K562 (cell line): ENCODE measurements at regions not wholly inside any gene's neighbourhood (a gene's known extent, or its start where the extent isn't known, plus 50 kb on each side); places are given as distances from the start of the nearest gene placed in this dataset.

Experiments
- ATAC-seq: fragments of 200-7000 bp; cut with Tn5 transposase; 3 replicates; pipeline ENCODE4 v1.9.1; 2020; ENCODE audit warnings: moderate library complexity
- BruUV-seq: library from RNA; stranded (reverse); fragments of 400-500 nt; replicated peaks from 2 replicates; lab custom pipeline; 2021; lab: Mats Ljungman, UMichigan
- CTCF ChIA-PET: fragments of 300-600 bp; formaldehyde crosslinking; extraction: SDS; loops from one replicate; lab custom pipeline; 2021; ENCODE audit warnings: low intra/inter-chr PET ratio; lab: Yijun Ruan, JAX
- POLR2A ChIA-PET: fragments of 300-600, 350-650 bp; sonication (Branson Sonifier 250); formaldehyde crosslinking; extraction: SDS; loops from one replicate; lab custom pipeline; 2021; ENCODE audit warnings: antibody characterized with exemption, inconsistent platforms; lab: Yijun Ruan, JAX
- DNase-seq, 4 experiments: peaks; one replicate each; pipeline versions ENCODE4 v3.0.0 to v3.0.0-alpha.2; 2011 to 2018; ENCODE audit warnings: low spot score in 3 of 4, mixed read lengths in 3 of 4; ENCODE audit errors: extremely low read depth in 1 of 4
- FAIRE-seq: peaks from 2 replicates; lab custom pipeline; 2011; peaks lifted over from hg19 to GRCh38; lab: Jason Lieb, UNC
- H2AFZ ChIP-seq: 2 replicates; pipeline ENCODE4 v1.6.0; 2011; ENCODE audit warnings: low read depth, low read length, control low read depth, inconsistent platforms
- H3K27ac ChIP-seq: fragments of 200-600 bp; 3 replicates; pipeline ENCODE4 v1.8.0; 2011; ENCODE audit warnings: low read depth, mild to moderate bottlenecking, control low read depth, inconsistent platforms, low read length, moderate library complexity, mixed read lengths; ENCODE audit errors: extremely low read depth
- H3K27me3 ChIP-seq, 2 experiments: fragments of 300-600 bp in 1 of 2; 2 replicates in 1 of 2; 3 replicates in 1 of 2; pipeline versions ENCODE4 v1.6.0 to v1.8.0; 2011; ENCODE audit warnings: inconsistent platforms in 2 of 2, low read length in 2 of 2, mild to moderate bottlenecking in 1 of 2, mixed read lengths in 1 of 2, moderate library complexity in 1 of 2; ENCODE audit not compliant: control insufficient read depth in 2 of 2, insufficient read depth in 2 of 2
- H3K36me3 ChIP-seq: fragments of 300-600 bp; 3 replicates; pipeline ENCODE4 v1.8.0; 2011; ENCODE audit warnings: mild to moderate bottlenecking, low read length, inconsistent platforms; ENCODE audit not compliant: control insufficient read depth, insufficient read depth
- H3K4me1 ChIP-seq, 2 experiments: fragments of 200-600 bp in 1 of 2; replicated peaks in 1 of 2; 2 replicates in 1 of 2; 3 replicates in 1 of 2; pipeline versions ENCODE4 v1.5.1 to v1.8.0; 2011; ENCODE audit warnings: inconsistent platforms in 2 of 2, low read length in 2 of 2, mild to moderate bottlenecking in 1 of 2, mixed read lengths in 1 of 2, moderate library complexity in 1 of 2; ENCODE audit not compliant: control insufficient read depth in 2 of 2, insufficient read depth in 2 of 2
- H3K4me2 ChIP-seq: 2 replicates; pipeline ENCODE4 v1.6.1; 2011; ENCODE audit warnings: low read length, control low read depth, inconsistent platforms, mixed read lengths; ENCODE audit not compliant: insufficient read depth
- H3K4me3 ChIP-seq: fragments of 200-600 bp; sonication (generic), shearing (Covaris generic); 2 replicates; pipeline ENCODE4 v1.5.1; 2016; ENCODE audit warnings: control low read depth, inconsistent platforms
- H3K79me2 ChIP-seq: fragments of 200-600 bp; 3 replicates; pipeline ENCODE4 v1.8.0; 2011; ENCODE audit warnings: low read length, inconsistent platforms; ENCODE audit not compliant: control insufficient read depth, insufficient read depth
- H3K9ac ChIP-seq, 2 experiments: 2 replicates each; pipeline versions ENCODE4 v1.6.0 to v1.6.1; 2011; ENCODE audit warnings: low read depth in 2 of 2, low read length in 2 of 2, control low read depth in 1 of 2, inconsistent platforms in 1 of 2, mild to moderate bottlenecking in 1 of 2, mixed read lengths in 1 of 2; ENCODE audit not compliant: insufficient read depth in 1 of 2
- H3K9me1 ChIP-seq: one replicate; pipeline ENCODE4 v1.6.0; 2011; ENCODE audit warnings: inconsistent platforms, mild to moderate bottlenecking, low read length, moderate library complexity; ENCODE audit not compliant: control insufficient read depth, insufficient read depth
- H3K9me3 ChIP-seq: replicated peaks from 2 replicates; pipeline ENCODE4 v1.5.1; 2011; ENCODE audit warnings: low read depth, low read length, inconsistent platforms; ENCODE audit not compliant: control insufficient read depth, insufficient read depth
- H4K20me1 ChIP-seq: replicated peaks from 2 replicates; pipeline ENCODE4 v1.6.1; 2011; ENCODE audit warnings: low read length, inconsistent platforms, mixed read lengths; ENCODE audit not compliant: control insufficient read depth, insufficient read depth
- E4F1 ChIP-seq: fragments of 250-450 bp; sonication (Bioruptor Pico); IDR thresholded peaks from 2 replicates; pipeline ENCODE4 v1.5.0; 2021; ENCODE audit warnings: mild to moderate bottlenecking, borderline replicate concordance
- RCOR1 ChIP-seq, 2 experiments: IDR thresholded peaks; 2 replicates each; pipeline ENCODE4 v1.6.1; 2012; ENCODE audit warnings: low read depth in 2 of 2, low read length in 2 of 2, borderline replicate concordance in 1 of 2, improper control_type of control experiment in 1 of 2
- SMARCA5 ChIP-seq: fragments of 450-650 bp; IDR thresholded peaks from 2 replicates; pipeline ENCODE4 v1.6.1; 2016
- ZNF197 ChIP-seq: fragments of 200-800 bp; sonication (Bioruptor generic); IDR thresholded peaks from 2 replicates; pipeline ENCODE4 v1.6.1; 2016; ENCODE audit warnings: low read depth, missing genetic modification characterization, missing compliant biosample characterization
- WGBS: fragments of 100-300 bp; shearing (Covaris generic); methylation state at CpG from one replicate; pipeline ENCODE4 v1.1.6; 2016; ENCODE audit warnings: low coverage, mixed read lengths; ENCODE audit not compliant: insufficient coverage; ENCODE audit errors: missing lambda C conversion rate; 5-methylcytosine and 5-hydroxymethylcytosine counted together
- in situ Hi-C: fragments of 300-500 bp; cut with MboI; formaldehyde crosslinking; loops from 4 replicates; pipeline ENCODE4 v1.15.0; 2018; ENCODE audit warnings: inconsistent platforms, mixed read lengths
- intact Hi-C: fragments of 100-400 bp; cut with micrococcal nuclease; formaldehyde crosslinking; loops from 2 replicates; pipeline ENCODE4 v1.14.2; 2022
- TF ChIP-seq, protein P1 (sequence below): fragments of 450-650 bp; formaldehyde crosslinking; IDR thresholded peaks from 2 replicates; pipeline ENCODE4 v1.4.0; 2020; ENCODE audit warnings: mild to moderate bottlenecking
- TF ChIP-seq, protein P2 (sequence below): sonication (generic); formaldehyde crosslinking; IDR thresholded peaks from 2 replicates; pipeline ENCODE4 v1.8.1; 2023; ENCODE audit warnings: missing genetic modification reagents, mild to moderate bottlenecking, borderline replicate concordance

DNA sequence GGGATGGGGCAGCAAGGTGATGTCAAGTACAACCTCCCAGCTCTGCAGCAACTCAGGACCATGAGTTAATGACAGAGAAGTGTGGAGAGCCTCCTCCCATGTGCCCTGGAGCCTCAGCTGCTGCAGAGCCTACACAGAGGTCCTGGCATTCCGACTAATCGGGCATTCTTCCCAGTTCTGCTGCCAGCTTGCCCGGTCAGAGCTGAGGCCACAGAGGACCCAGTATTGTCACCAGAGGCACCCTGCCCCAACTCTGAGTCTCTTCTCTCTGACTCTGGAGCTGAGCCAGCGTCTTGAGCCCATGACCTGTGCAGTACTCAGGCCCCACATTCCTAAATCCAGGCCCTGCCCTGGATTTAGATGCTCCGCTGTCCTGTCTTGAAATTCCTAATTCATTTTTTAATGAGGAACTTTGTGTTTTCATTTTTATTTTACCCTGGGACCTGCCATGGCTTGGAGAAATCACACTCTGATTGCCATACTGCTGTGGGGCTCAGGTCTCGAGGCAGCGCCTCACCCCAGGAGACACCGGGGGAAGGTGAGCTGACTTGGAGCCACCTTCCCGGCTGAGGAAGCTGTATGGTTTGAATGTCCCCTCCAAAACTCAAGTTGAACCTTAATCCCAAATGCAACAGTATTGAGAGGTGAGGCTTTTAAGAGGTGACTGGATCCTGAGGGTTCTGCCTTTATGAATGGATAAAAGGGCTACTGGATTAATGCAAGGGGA lies 144.9 kb upstream of the ZNF507 start:
- H3K9ac ChIP-seq = no peak overlapping the region
- TF ChIP-seq, protein P1, sequence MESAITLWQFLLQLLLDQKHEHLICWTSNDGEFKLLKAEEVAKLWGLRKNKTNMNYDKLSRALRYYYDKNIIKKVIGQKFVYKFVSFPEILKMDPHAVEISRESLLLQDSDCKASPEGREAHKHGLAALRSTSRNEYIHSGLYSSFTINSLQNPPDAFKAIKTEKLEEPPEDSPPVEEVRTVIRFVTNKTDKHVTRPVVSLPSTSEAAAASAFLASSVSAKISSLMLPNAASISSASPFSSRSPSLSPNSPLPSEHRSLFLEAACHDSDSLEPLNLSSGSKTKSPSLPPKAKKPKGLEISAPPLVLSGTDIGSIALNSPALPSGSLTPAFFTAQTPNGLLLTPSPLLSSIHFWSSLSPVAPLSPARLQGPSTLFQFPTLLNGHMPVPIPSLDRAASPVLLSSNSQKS = no peak
- no peak for TF ChIP-seq SMARCA5
- no peaks in the 10 kb centered on the region for H3K79me2 ChIP-seq
- no peaks in the 10 kb centered on the region for H3K36me3 ChIP-seq
- ChIA-PET CTCF (no interaction called here), POLR2A (interaction anchor here (0.7 kb wide), 1 partner anchor 15 kb away, joined by 3 read pairs; no protein-coding TSS in a partner anchor)
- ATAC-seq (no peak), FAIRE-seq (no peak), DNase-seq (no peak)
- no peaks in the 10 kb centered on the region for H3K4me1 ChIP-seq
- BruUV-seq = no TSS peak
- H2AFZ ChIP-seq = no peak overlapping the region
- WGBS = 0% methylated on average over 9 of the region's 9 CpGs
- H3K4me3 ChIP-seq = no peak overlapping the region
- H4K20me1 ChIP-seq = no peaks in the 10 kb centered on the region
- peaks cover 4% of the 10 kb centered on the region for H3K9me1 ChIP-seq
- no peak overlapping the region for H3K4me2 ChIP-seq
- in situ Hi-C loops (no loop called here), intact Hi-C loops (no loop called here)
- H3K9me3 ChIP-seq = no peaks in the 10 kb centered on the region
- no peak overlapping the region for H3K27ac ChIP-seq
- no peaks in the 10 kb centered on the region; a peak in 1 of 5 replicates for H3K27me3 ChIP-seq

DNA sequence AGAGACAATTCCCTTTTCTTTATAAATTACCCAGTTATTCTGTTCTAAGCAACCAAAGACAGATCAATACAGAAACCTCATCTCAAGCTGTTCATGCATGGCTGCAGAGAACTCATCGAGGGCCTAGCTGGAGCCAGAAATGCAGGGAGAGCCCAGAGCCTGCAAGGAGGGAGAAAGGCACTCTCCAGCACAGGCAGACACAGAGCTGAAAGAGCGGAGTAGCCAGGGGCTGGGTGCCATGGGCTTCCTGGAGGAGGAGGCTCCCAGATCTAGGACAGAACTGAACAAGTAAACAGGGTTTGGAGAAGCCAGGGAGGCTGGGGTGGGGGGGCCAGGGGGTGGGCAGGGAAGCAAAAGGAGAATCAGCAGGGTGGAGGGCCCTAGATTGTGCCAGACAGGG lies 144.2 kb upstream of the ZNF507 start:
- in situ Hi-C loops (no loop called here), intact Hi-C loops (no loop called here)
- Histone ChIP-seq H3K27me3 (no peaks in the 10 kb centered on the region; a peak in 1 of 5 replicates), H4K20me1 (no peaks in the 10 kb centered on the region), H3K27ac (no peak overlapping the region), H3K36me3 (no peaks in the 10 kb centered on the region), H3K9ac (no peak overlapping the region), H3K4me3 (no peak overlapping the region), H3K79me2 (no peaks in the 10 kb centered on the region), H3K4me2 (no peak overlapping the region), H3K9me1 (peaks cover 4% of the 10 kb centered on the region), H3K9me3 (no peaks in the 10 kb centered on the region), H3K4me1 (no peaks in the 10 kb centered on the region), H2AFZ (no peak overlapping the region)
- 0% methylated on average over 2 of the region's 2 CpGs for WGBS
- ChIA-PET CTCF (no interaction called here), POLR2A (no interaction called here)
- FAIRE-seq (no peak), ATAC-seq (no peak), DNase-seq (no peak)
- no TSS peak for BruUV-seq
- no peak for TF ChIP-seq E4F1 (CRISPR knock-in tag)
- no peak for TF ChIP-seq ZNF197
- TF ChIP-seq, protein P2, sequence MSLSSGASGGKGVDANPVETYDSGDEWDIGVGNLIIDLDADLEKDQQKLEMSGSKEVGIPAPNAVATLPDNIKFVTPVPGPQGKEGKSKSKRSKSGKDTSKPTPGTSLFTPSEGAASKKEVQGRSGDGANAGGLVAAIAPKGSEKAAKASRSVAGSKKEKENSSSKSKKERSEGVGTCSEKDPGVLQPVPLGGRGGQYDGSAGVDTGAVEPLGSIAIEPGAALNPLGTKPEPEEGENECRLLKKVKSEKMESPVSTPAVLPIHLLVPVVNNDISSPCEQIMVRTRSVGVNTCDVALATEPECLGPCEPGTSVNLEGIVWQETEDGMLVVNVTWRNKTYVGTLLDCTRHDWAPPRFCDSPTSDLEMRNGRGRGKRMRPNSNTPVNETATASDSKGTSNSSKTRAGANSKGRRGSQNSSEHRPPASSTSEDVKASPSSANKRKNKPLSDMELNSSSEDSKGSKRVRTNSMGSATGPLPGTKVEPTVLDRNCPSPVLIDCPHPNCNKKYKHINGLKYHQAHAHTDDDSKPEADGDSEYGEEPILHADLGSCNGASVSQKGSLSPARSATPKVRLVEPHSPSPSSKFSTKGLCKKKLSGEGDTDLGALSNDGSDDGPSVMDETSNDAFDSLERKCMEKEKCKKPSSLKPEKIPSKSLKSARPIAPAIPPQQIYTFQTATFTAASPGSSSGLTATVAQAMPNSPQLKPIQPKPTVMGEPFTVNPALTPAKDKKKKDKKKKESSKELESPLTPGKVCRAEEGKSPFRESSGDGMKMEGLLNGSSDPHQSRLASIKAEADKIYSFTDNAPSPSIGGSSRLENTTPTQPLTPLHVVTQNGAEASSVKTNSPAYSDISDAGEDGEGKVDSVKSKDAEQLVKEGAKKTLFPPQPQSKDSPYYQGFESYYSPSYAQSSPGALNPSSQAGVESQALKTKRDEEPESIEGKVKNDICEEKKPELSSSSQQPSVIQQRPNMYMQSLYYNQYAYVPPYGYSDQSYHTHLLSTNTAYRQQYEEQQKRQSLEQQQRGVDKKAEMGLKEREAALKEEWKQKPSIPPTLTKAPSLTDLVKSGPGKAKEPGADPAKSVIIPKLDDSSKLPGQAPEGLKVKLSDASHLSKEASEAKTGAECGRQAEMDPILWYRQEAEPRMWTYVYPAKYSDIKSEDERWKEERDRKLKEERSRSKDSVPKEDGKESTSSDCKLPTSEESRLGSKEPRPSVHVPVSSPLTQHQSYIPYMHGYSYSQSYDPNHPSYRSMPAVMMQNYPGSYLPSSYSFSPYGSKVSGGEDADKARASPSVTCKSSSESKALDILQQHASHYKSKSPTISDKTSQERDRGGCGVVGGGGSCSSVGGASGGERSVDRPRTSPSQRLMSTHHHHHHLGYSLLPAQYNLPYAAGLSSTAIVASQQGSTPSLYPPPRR (CRISPR knock-in tag) = no peak
- TF ChIP-seq RCOR1 (IDR thresholded peaks at IDR 0.05; ENCODE audit: borderline replicate concordance in 1 of 2, low read depth in 2 of 2, low read length in 2 of 2) = no peak
